Endothelial cell of umbilical vein (primary cell): ENCODE measurements at regions not wholly inside any gene's neighbourhood (a gene's known extent, or its start where the extent isn't known, plus 50 kb on each side); places are given as distances from the start of the nearest gene placed in this dataset.

ENCODE experiments used
- BruUV-seq: library from RNA; stranded (reverse); fragments of 400-500 nt; replicated peaks from 2 replicates; lab custom pipeline; 2021; lab: Mats Ljungman, UMichigan
- CTCF ChIA-PET: fragments of 300-600, 350-600 bp; sonication (Branson Sonifier 250); formaldehyde crosslinking; loops from one replicate; lab custom pipeline; 2021; ENCODE audit warnings: antibody characterized with exemption, inconsistent platforms; lab: Charles Lee
- POLR2A ChIA-PET: fragments of 300-600, 350-600 bp; sonication (Branson Sonifier 250); formaldehyde crosslinking; loops from one replicate; lab custom pipeline; 2021; ENCODE audit warnings: antibody characterized with exemption, inconsistent platforms; lab: Charles Lee
- DNase-seq: peaks from one replicate; pipeline ENCODE4 v3.0.0-alpha.2; 2011; ENCODE audit warnings: low read depth, low spot score
- FAIRE-seq: peaks from 2 replicates; lab custom pipeline; 2011; peaks lifted over from hg19 to GRCh38; lab: Jason Lieb, UNC
- H2AFZ ChIP-seq: 2 replicates; pipeline ENCODE4 v1.6.0; 2012; ENCODE audit warnings: low read depth, low read length, control low read depth, inconsistent platforms
- H3K27ac ChIP-seq: 2 replicates; pipeline ENCODE4 v1.5.1; 2011; ENCODE audit warnings: low read depth, mild to moderate bottlenecking, control low read depth, low read length, moderate library complexity; ENCODE audit not compliant: insufficient read depth
- H3K27me3 ChIP-seq, 2 experiments: 2 replicates each; pipeline versions ENCODE4 v1.6.0 to v1.6.1; 2011; ENCODE audit warnings: low read length in 2 of 2, mixed read lengths in 1 of 2; ENCODE audit not compliant: control insufficient read depth in 2 of 2, insufficient read depth in 2 of 2
- H3K36me3 ChIP-seq, 2 experiments: 2 replicates in 1 of 2; 3 replicates in 1 of 2; pipeline ENCODE4 v1.5.1; 2011; ENCODE audit warnings: low read length in 2 of 2, mild to moderate bottlenecking in 1 of 2, moderate library complexity in 1 of 2; ENCODE audit not compliant: control insufficient read depth in 2 of 2, insufficient read depth in 2 of 2; ENCODE audit errors: extremely low read depth in 1 of 2
- H3K4me1 ChIP-seq: 3 replicates; pipeline ENCODE4 v1.5.1; 2011; ENCODE audit warnings: mild to moderate bottlenecking, low read length; ENCODE audit not compliant: control insufficient read depth, insufficient read depth; ENCODE audit errors: extremely low read depth
- H3K4me2 ChIP-seq: 2 replicates; pipeline ENCODE4 v1.6.1; 2011; ENCODE audit warnings: low read length, control low read depth, mixed read lengths; ENCODE audit not compliant: insufficient read depth
- H3K4me3 ChIP-seq, 3 experiments: fragments of 200-600 bp in 1 of 3; sonication (generic), shearing (Covaris generic) in 1 of 3; replicated peaks in 1 of 3; 2 replicates each; pipeline ENCODE4 v1.5.1; 2011 to 2016; ENCODE audit warnings: control low read depth in 3 of 3, low read length in 3 of 3, mild to moderate bottlenecking in 2 of 3, inconsistent platforms in 1 of 3, low read depth in 1 of 3, moderate library complexity in 1 of 3; ENCODE audit not compliant: insufficient read depth in 1 of 3
- H3K79me2 ChIP-seq: 2 replicates; pipeline ENCODE4 v1.6.0; 2012; ENCODE audit warnings: low read length, inconsistent platforms; ENCODE audit not compliant: control insufficient read depth, insufficient read depth
- H3K9ac ChIP-seq: replicated peaks from 2 replicates; pipeline ENCODE3; 2011; ENCODE audit warnings: low read length, control low read depth; ENCODE audit not compliant: insufficient read depth; ENCODE audit errors: extremely low read depth
- H3K9me1 ChIP-seq: replicated peaks from 3 replicates; pipeline ENCODE4 v1.6.0; 2011; ENCODE audit warnings: mild to moderate bottlenecking, low read length; ENCODE audit not compliant: control insufficient read depth, insufficient read depth; ENCODE audit errors: extremely low read depth
- H3K9me3 ChIP-seq: replicated peaks from 2 replicates; pipeline ENCODE4 v1.5.1; 2012; ENCODE audit warnings: low read length, inconsistent platforms; ENCODE audit not compliant: control insufficient read depth, insufficient read depth
- H4K20me1 ChIP-seq: replicated peaks from 2 replicates; pipeline ENCODE3; 2011; ENCODE audit warnings: mild to moderate bottlenecking, low read length; ENCODE audit not compliant: control insufficient read depth, insufficient read depth; ENCODE audit errors: extremely low read depth
- CTCF ChIP-seq, 2 donors: IDR thresholded peaks; 1 replicate in 1 of 2; 2 replicates in 1 of 2; pipeline ENCODE4 v1.5.1; 2011; ENCODE audit warnings: low read length in 2 of 2, mild to moderate bottlenecking in 2 of 2, moderate library complexity in 2 of 2, control low read depth in 1 of 2, inconsistent platforms in 1 of 2, low read depth in 1 of 2; ENCODE audit not compliant: insufficient read depth in 1 of 2; ENCODE audit errors: extremely low read depth in 1 of 2
- EZH2 ChIP-seq: IDR thresholded peaks from 2 replicates; pipeline ENCODE4 v1.6.1; 2012; ENCODE audit warnings: borderline replicate concordance, low read depth, mild to moderate bottlenecking, moderate library complexity, low read length, inconsistent platforms; ENCODE audit not compliant: severe bottlenecking
- FOS ChIP-seq: IDR thresholded peaks from 2 replicates; pipeline ENCODE4 v1.6.1; 2011; ENCODE audit warnings: mild to moderate bottlenecking, low read length, moderate library complexity, borderline replicate concordance; ENCODE audit not compliant: insufficient read depth
- GATA2 ChIP-seq: IDR thresholded peaks from 2 replicates; pipeline ENCODE4 v1.7.0; 2011; ENCODE audit warnings: low read depth, mild to moderate bottlenecking, moderate library complexity, mixed read lengths, low read length; ENCODE audit not compliant: insufficient read length, insufficient read depth
- JUN ChIP-seq: IDR thresholded peaks from 2 replicates; pipeline ENCODE4 v1.6.1; 2011; ENCODE audit warnings: borderline replicate concordance, low read depth; ENCODE audit not compliant: insufficient read length, insufficient read depth
- MYC ChIP-seq: IDR thresholded peaks from one replicate; pipeline ENCODE4 v1.6.1; 2011; ENCODE audit warnings: mild to moderate bottlenecking, low read depth, low read length
- POLR2A ChIP-seq: IDR thresholded peaks from 2 replicates; pipeline ENCODE4 v1.6.1; 2012; ENCODE audit warnings: low read depth, mild to moderate bottlenecking, control low read depth, low read length
- dilution Hi-C: fragments of 300-500 bp; cut with MboI; formaldehyde crosslinking; loops from one replicate; pipeline ENCODE4 v1.15.0; 2019; ENCODE audit warnings: low sequenced_read_pairs; ENCODE audit not compliant: extremely low pct_ligation_motif_present
- intact Hi-C: fragments of 100-400 bp; cut with micrococcal nuclease; formaldehyde crosslinking; loops from one replicate; pipeline ENCODE4 v1.10.0; 2022

- ChIA-PET POLR2A (no interaction called here), CTCF (no interaction called here)
- intact Hi-C loops (no loop called here), dilution Hi-C loops (no loop called here)
- Histone ChIP-seq H3K79me2 (no peaks in the 10 kb centered on the region), H2AFZ (no peak overlapping the region), H3K4me2 (no peak overlapping the region), H3K4me1 (no peaks in the 10 kb centered on the region), H3K9ac (no peak overlapping the region), H4K20me1 (no peaks in the 10 kb centered on the region), H3K9me3 (no peaks in the 10 kb centered on the region), H3K36me3 (no peaks in the 10 kb centered on the region), H3K9me1 (no peaks in the 10 kb centered on the region), H3K27me3 (no peaks in the 10 kb centered on the region), H3K27ac (no peak overlapping the region), H3K4me3 (no peak overlapping the region)
- TF ChIP-seq EZH2 (no peak), CTCF (IDR thresholded peaks at IDR 0.05; ENCODE audit: extremely low read depth in 1 of 2, insufficient read depth in 1 of 2, low read depth in 1 of 2, low read length in 2 of 2) (no peak), FOS (no peak), POLR2A (no peak)
- DNase-seq, result no peak
- FAIRE-seq, result no peak
- no TSS peak for BruUV-seq
These were observed 94.9 kb downstream of the DTWD1 start for GRCh38 chr15:49715701-49716100.

GRCh38 chr15:49718234-49718633, 97.4 kb downstream of the DTWD1 start:
- Histone ChIP-seq H4K20me1 (no peaks in the 10 kb centered on the region), H3K27me3 (no peaks in the 10 kb centered on the region), H3K4me3 (no peak overlapping the region), H3K9me1 (no peaks in the 10 kb centered on the region), H2AFZ (no peak overlapping the region), H3K4me2 (no peak overlapping the region), H3K9me3 (no peaks in the 10 kb centered on the region), H3K4me1 (no peaks in the 10 kb centered on the region), H3K79me2 (no peaks in the 10 kb centered on the region), H3K27ac (no peak overlapping the region), H3K36me3 (no peaks in the 10 kb centered on the region), H3K9ac (no peak overlapping the region)
- FAIRE-seq (no peak), DNase-seq (no peak)
- TF ChIP-seq POLR2A (no peak), MYC (no peak), CTCF (IDR thresholded peaks at IDR 0.05; ENCODE audit: extremely low read depth in 1 of 2, insufficient read depth in 1 of 2, low read depth in 1 of 2, low read length in 2 of 2) (no peak), FOS (no peak), GATA2 (no peak), JUN (no peak)
- BruUV-seq, result no TSS peak
- ChIA-PET POLR2A (no interaction called here), CTCF (no interaction called here)
- dilution Hi-C loops (no loop called here), intact Hi-C loops (no loop called here)
